CD4-positive, alpha-beta T cell treated with Interleukin-10 for 1 hour (primary cell): ENCODE measurements at regions not wholly inside any gene's neighbourhood (a gene's known extent, or its start where the extent isn't known, plus 50 kb on each side); places are given as distances from the start of the nearest gene placed in this dataset.
"Not testable (repeated sequence)": the region's sequence is repeated elsewhere in the genome, so short reads cannot be mapped to it uniquely, and the experiment has no call there.

Experiments used
- DNase-seq: peaks from one replicate; pipeline ENCODE4 v3.0.0-alpha.2; 2020

DNA sequence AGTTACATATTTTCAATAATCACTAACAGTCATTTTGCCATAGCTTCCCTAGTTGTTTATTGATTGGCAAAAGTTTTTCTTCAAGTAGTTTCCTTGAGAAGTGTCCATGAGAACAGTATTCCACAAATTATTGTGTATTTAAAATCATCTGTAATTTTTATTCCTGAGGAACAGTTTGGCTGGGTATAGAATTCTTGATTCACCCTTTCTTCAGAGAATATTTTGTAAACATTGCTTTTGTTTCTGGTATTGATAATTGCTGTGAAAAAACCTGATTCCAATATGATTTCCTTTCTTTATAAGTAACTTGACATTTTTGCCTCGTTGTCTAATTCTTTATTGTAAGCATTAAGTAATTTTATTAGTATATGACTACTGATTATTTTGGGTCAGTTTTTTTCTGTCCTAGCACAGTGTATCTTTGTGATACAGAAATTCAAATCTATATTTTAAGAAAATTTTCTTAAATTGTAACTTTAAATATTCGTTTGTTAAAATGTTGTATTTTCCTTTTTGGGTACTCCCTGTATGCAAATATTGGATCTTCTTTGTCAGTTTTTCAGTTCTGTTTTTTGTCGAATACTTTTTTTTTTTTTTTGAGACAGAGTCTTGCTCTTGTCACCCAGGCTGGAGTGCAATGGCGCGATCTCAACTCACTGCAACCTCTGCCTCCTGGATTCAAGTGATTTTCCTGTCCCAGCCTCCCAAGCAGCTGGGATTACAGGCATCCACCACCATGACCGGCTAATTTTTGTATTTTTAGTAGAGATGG, 162.0 kb upstream of the ATP2B1 start:
- no peak for DNase-seq

- not testable (repeated sequence) for DNase-seq
Measured at GRCh38 chr12:89867611-89868010, 159.0 kb upstream of the ATP2B1 start.

DNA sequence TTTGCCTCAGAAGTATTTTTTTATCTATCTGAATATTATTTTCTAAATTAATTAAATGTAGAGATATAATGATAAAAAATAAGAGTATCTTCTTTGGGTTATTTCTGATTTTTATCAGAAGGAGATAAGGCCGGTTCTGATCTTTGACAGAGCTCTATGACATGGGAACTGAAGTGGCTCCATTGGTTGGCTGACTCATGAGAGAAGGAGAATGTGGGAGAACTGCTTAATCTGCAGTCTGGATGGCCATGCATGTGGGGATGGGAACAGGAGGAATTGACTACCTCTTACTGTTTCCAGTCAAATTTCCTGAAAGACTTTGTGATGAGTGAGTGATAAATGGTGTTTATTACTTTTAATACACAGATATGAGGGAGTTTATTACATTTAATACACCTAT, 155.8 kb upstream of the ATP2B1 start:
- peak; percentile 34 for DNase-seq

- DNase-seq: peak; percentile 78
Measured at GRCh38 chr12:89863968-89864367, 155.3 kb upstream of the ATP2B1 start.

DNA sequence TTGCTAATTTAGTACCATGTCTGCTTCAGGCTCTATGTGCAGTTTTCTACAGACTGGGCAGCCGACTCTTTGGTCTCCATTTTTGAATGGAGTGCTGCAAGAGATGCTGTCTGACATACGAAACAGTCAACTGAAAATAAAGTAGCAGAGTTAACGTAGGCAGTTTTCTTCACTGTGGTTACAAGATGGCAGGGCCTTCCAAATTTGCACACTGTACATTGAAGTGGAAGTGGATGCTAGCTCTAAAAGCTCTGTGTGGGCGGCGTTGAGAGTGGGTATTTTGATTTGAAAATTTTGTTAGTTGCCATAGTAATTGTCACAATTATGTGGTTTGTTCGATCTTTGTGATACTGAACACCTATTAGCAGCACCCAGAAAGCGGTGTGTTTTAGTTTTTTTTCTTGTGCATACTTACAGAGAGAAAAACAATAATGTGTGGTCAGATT, 154.9 kb upstream of the ATP2B1 start:
- peak; percentile 90 for DNase-seq

- DNase-seq: peak; percentile 79
Measured at GRCh38 chr12:89862511-89863445, 154.1 kb upstream of the ATP2B1 start.

DNA sequence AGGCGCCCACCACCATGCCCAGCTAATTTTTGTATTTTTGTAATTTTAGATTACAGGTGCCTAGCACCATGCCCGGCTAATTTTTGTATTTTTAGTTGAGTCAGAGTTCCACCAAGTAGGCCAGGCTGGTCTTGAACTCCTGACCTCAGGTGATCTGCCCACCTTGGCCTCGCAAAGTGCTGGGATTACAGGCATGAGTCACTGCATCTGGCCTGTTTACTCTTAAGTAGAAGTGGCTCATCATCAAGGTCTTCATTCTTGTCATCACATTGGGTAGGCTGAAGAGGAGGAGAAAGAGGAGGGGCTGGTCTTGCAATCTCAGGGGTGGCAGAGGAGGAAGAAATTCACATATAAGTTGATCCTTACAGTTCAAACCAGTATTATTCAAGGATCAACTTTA, 152.4 kb upstream of the ATP2B1 start:
- DNase-seq: no peak

GRCh38 chr12:89859508-89860220, 151.0 kb upstream of the ATP2B1 start:
- DNase-seq: peak; percentile 54

GRCh38 chr12:89858718-89859117, 150.1 kb upstream of the ATP2B1 start:
- DNase-seq: no peak

- no peak for DNase-seq
Measured at GRCh38 chr12:89857652-89858274, 149.1 kb upstream of the ATP2B1 start.

- DNase-seq: no peak
Measured at GRCh38 chr12:89856431-89856830, 147.8 kb upstream of the ATP2B1 start.

- no peak for DNase-seq
Measured at GRCh38 chr12:89848732-89849131, 140.1 kb upstream of the ATP2B1 start.

- no peak for DNase-seq
Measured at GRCh38 chr12:89846473-89847055, 137.9 kb upstream of the ATP2B1 start.

- DNase-seq: no peak
Measured at GRCh38 chr12:89845767-89846166, 137.1 kb upstream of the ATP2B1 start.

DNA sequence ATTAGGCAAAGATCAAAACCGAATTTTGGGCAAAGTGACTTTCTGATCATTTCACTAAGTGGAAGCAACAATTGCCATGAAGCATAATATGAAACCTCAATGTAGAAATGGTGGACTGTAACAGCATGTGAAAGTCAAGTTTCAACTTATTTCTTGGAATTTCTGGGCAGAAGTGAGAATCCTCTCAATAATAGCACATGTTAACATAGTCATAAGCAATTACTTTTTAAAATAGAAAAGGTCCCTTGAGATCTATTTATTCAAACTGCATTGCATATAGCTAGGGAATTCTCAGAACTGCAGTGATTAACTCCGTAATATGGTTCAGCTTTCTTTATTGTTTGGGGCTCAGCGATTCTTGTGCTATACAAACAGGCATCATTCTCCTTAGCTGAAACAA, 136.7 kb upstream of the ATP2B1 start:
- no peak for DNase-seq

DNA sequence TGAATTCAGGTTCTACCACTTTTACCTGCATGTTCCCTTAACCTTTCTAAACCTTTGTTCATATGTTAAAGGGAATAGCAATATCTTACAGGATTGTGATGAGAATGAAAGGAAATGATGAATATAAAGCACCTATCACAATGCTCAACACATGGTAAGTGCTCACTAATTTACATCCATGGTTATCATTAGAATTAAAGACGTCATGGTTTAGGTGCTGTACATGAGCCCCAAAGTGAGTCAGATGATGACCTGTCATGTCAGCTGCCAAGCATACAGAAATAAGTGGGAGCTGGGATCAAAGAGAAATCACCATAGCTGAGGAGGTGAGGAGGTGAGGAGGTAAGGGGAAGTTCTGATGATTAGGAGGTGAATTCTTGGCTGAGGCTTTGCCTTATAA, 135.9 kb upstream of the ATP2B1 start:
- no peak for DNase-seq

DNA sequence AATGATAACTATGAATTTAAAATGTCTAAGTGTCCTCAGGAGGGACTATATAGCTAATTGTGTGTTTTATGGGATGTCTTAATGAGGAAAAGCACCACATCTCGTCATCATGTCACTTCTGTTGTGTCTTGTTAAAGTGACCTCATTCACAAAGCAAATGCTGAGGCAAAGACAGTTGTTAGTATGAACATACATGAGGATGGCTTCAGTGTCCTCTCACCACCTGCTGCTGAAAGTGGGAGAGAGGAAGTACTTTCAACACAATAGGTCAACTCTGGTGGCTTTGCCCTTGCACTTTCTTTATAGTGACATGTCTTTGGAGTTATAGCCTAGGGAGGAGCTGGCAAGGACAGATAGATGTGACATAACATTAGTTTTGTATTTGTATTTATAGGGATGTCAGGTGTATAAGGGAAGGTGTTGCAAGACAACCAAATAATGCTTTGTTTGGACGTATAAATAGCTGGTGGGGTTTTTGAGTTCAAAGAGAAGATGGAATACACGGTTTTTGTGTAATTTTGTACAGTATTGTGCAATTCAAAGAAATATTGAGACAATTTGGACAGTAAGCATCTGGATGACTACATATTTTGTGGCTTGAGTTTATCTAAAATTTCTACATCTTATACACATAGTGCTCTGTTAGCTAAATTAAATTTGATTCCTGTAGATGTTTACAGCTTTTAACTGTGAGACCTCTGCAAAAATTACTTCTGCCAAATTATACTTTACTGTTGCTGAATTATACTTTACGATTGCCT, 131.7 kb upstream of the ATP2B1 start:
- no peak for DNase-seq

DNA sequence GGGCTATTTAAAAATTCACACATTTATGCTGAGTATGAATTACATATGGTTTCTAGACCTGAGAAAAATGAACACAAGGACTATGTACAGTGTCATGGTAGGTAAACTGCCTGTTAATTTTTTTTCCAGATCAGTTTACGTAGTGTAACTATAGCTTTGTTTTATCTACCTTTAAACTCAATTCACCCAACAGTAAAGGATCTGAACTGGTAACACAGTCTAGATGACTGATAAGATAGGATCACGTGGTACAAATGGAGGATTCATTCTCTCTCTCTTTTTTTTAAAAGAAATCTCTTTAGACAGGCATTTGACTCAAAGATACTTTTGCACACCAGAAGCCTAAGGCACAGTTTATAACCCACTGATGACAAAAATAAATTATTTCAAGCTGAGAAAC, 130.8 kb upstream of the ATP2B1 start:
- DNase-seq: no peak

- no peak for DNase-seq
Measured at GRCh38 chr12:89838833-89839232, 130.2 kb upstream of the ATP2B1 start.

DNA sequence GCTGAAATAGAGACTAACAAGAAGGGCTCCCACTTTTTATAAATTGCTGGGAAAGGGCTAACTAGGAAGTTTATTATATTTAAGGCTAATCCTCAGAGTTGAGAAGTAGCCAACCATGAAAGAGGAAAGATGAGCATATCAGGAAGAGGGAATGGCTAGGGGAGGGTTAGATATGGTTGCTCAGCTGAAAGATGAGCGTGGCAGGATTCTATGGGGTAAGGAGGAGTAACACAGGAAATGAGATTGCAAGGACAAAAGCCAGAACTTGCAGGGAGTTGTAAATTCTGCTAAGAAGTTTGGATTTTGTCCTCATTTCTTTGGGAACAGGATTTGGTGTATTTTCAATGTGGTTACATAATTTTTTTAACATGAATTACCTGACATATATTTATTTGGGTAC, 127.4 kb upstream of the ATP2B1 start:
- no peak for DNase-seq

- DNase-seq: no peak
Measured at GRCh38 chr12:89834676-89835075, 126.0 kb upstream of the ATP2B1 start.
